COLO668 (cell line): ENCODE measurements at regions not wholly inside any gene's neighbourhood (a gene's known extent, or its start where the extent isn't known, plus 50 kb on each side); places are given as distances from the start of the nearest gene placed in this dataset.

Source experiments
- DNase-seq: peaks from one replicate; lab custom pipeline; 2025; ENCODE audit not compliant: unreplicated experiment; lab: John Stamatoyannopoulos, UW

GRCh38 chr10:44199991-44200655, 184.8 kb downstream of the CXCL12 start:
- DNase-seq, result no peak

GRCh38 chr10:44199267-44199666, 185.6 kb downstream of the CXCL12 start:
- DNase-seq, result no peak

GRCh38 chr10:44198780-44199097, 186.2 kb downstream of the CXCL12 start:
- no peak for DNase-seq

GRCh38 chr10:44198096-44198779, 186.7 kb downstream of the CXCL12 start:
- DNase-seq, result no peak

GRCh38 chr10:44197646-44198045, 187.3 kb downstream of the CXCL12 start:
- no peak for DNase-seq

- DNase-seq, result no peak
Observed at GRCh38 chr10:44196336-44196735, 188.6 kb downstream of the CXCL12 start.

- DNase-seq, result no peak
Observed at GRCh38 chr10:44196008-44196320, 188.9 kb downstream of the CXCL12 start.

GRCh38 chr10:44195112-44196007, 189.5 kb downstream of the CXCL12 start:
- no peak for DNase-seq

- no peak for DNase-seq
Observed at GRCh38 chr10:44194435-44194834, 190.5 kb downstream of the CXCL12 start.

GRCh38 chr10:44193567-44194220, 191.2 kb downstream of the CXCL12 start:
- no peak for DNase-seq

- DNase-seq, result no peak
Observed at GRCh38 chr10:44193166-44193565, 191.7 kb downstream of the CXCL12 start.

- no peak for DNase-seq
Observed at GRCh38 chr10:44192435-44192834, 192.5 kb downstream of the CXCL12 start.

GRCh38 chr10:44190541-44190940, 194.4 kb downstream of the CXCL12 start:
- DNase-seq, result no peak

- DNase-seq, result no peak
Observed at GRCh38 chr10:44186821-44187220, 198.1 kb downstream of the CXCL12 start.

- DNase-seq, result no peak
Observed at GRCh38 chr10:44186150-44186549, 198.7 kb downstream of the CXCL12 start.

GRCh38 chr10:44185315-44185666, 199.6 kb downstream of the CXCL12 start:
- DNase-seq, result no peak

GRCh38 chr10:44184633-44185314, 200.1 kb downstream of the CXCL12 start:
- no peak for DNase-seq

- DNase-seq, result no peak
Observed at GRCh38 chr10:44183667-44184632, 200.9 kb downstream of the CXCL12 start.

- no peak for DNase-seq
Observed at GRCh38 chr10:44182909-44183308, 202.0 kb downstream of the CXCL12 start.
